PFSK-1 (cell line): ENCODE measurements at regions not wholly inside any gene's neighbourhood (a gene's known extent, or its start where the extent isn't known, plus 50 kb on each side); places are given as distances from the start of the nearest gene placed in this dataset.

Experiments used
- POLR2AphosphoS5 ChIP-seq: IDR thresholded peaks from 2 replicates; pipeline ENCODE4 v1.6.1; 2012; ENCODE audit warnings: low read depth, mild to moderate bottlenecking, control low read depth, low read length, moderate library complexity
- SIN3A ChIP-seq: IDR thresholded peaks from 2 replicates; pipeline ENCODE4 v1.6.1; 2012; ENCODE audit warnings: mild to moderate bottlenecking, low read length, moderate library complexity, borderline replicate concordance; ENCODE audit not compliant: insufficient read depth
- TF ChIP-seq, protein P1 (sequence below), 2 experiments: IDR thresholded peaks; 2 replicates each; pipeline versions ENCODE4 v1.6.1 to v1.8.0; 2011 to 2012; ENCODE audit warnings: low read depth in 2 of 2, low read length in 2 of 2, control low read depth in 1 of 2, inconsistent platforms in 1 of 2, mild to moderate bottlenecking in 1 of 2, moderate library complexity in 1 of 2; ENCODE audit not compliant: insufficient read depth in 1 of 2

GRCh38 chr6:154605178-154605881 lies 94.8 kb upstream of the CNKSR3 start:
- no peak for TF ChIP-seq POLR2AphosphoS5
- TF ChIP-seq SIN3A = no peak
- TF ChIP-seq, protein P1, sequence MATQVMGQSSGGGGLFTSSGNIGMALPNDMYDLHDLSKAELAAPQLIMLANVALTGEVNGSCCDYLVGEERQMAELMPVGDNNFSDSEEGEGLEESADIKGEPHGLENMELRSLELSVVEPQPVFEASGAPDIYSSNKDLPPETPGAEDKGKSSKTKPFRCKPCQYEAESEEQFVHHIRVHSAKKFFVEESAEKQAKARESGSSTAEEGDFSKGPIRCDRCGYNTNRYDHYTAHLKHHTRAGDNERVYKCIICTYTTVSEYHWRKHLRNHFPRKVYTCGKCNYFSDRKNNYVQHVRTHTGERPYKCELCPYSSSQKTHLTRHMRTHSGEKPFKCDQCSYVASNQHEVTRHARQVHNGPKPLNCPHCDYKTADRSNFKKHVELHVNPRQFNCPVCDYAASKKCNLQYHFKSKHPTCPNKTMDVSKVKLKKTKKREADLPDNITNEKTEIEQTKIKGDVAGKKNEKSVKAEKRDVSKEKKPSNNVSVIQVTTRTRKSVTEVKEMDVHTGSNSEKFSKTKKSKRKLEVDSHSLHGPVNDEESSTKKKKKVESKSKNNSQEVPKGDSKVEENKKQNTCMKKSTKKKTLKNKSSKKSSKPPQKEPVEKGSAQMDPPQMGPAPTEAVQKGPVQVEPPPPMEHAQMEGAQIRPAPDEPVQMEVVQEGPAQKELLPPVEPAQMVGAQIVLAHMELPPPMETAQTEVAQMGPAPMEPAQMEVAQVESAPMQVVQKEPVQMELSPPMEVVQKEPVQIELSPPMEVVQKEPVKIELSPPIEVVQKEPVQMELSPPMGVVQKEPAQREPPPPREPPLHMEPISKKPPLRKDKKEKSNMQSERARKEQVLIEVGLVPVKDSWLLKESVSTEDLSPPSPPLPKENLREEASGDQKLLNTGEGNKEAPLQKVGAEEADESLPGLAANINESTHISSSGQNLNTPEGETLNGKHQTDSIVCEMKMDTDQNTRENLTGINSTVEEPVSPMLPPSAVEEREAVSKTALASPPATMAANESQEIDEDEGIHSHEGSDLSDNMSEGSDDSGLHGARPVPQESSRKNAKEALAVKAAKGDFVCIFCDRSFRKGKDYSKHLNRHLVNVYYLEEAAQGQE (IDR thresholded peaks at IDR 0.05; ENCODE audit: insufficient read depth in 1 of 2, low read depth in 2 of 2, low read length in 2 of 2) = no peak
